ENCODE measurements at regions not wholly inside any gene's neighbourhood (a gene's known extent, or its start where the extent isn't known, plus 50 kb on each side); places are given as distances from the start of the nearest gene placed in this dataset.

- TF ChIP-seq EP300 (IDR thresholded peaks at IDR 0.05): no peak
- no peak for TF ChIP-seq CTCF (IDR thresholded peaks at IDR 0.05)
- TF ChIP-seq POLR2A (IDR thresholded peaks at IDR 0.05): no peak
Observed at GRCh38 chr22:49340406-49340805, 487.3 kb downstream of the BRD1 start.

Data from tibial nerve (tissue), 4 donors.